AG20443 (cell line): ENCODE measurements at regions not wholly inside any gene's neighbourhood (a gene's known extent, or its start where the extent isn't known, plus 50 kb on each side); places are given as distances from the start of the nearest gene placed in this dataset.

Experiments used
- DNase-seq: peaks from one replicate; pipeline ENCODE4 v3.0.0; 2012; ENCODE audit warnings: low spot score, mixed read lengths

DNA sequence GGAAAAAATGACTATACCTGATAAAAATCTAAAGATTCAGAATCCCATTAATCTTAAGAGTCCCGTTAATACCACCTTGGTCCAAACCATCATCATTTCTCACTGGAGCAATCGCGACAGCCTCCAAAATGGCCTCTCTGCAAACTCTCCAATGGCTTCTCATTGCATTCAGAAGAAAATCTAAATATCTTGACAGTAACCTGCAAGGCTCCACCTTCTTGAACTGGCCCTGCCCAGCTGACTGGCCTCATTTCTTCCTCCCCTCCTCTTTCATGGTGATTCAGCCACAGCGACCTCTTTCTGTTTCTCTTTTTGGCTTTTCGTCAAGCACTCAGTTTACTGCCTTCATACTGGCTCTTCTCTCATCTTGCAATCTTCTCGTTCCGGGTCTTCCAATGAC lies 56.2 kb upstream of the GPRIN3 start:
- DNase-seq = no peak

DNA sequence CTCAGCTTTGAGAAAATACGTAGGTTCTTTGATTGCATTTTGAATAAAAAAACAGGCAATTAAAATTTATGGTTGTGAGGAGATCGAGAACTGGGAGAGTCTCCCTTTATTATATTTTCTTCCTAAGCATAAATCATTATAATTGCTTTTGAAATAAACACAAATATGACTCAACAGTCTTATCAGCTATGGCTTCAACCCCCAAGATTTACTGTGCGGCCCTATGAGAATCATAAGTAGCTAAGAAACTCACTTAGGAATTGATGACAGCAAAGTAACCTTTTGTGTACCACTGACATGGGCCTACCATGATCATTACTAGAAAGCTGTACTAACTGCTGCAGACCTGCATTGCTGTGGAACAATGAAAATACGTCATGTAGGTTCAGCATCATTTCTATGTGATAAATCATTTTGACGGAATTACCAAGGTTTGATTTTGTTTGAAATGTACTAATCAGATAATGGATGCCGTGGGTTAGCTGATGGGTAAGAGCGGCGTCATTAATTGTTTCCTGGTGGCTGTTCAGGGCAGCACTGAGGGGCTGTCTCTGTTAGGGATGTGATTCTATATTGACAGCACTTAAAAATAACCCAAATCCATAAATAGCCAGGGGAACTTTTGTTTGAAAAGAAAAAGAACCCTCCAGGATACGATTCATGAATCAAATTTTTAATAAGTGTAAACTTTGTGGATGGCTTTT lies 51.5 kb upstream of the GPRIN3 start:
- DNase-seq = no peak

DNA sequence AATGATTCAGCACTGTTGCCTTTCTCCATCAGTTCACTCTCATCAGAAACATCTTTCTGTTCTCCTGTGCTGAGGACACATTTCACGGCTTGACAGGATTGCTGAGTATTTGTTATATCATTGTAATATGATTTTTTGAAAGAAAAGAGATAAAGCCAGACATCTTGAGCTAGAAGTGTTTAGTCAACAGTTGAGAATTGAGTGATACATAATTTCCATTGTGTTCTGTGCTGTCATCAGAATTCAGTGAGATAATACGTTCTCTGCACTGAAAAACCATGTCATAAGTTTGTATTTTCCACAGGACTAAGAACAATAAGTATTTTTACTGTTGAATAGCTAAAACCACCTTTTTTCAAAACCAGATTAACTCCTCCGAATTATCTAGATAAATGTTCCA lies 50.2 kb upstream of the GPRIN3 start:
- DNase-seq = no peak
